DOHH2 (cell line): ENCODE measurements at regions not wholly inside any gene's neighbourhood (a gene's known extent, or its start where the extent isn't known, plus 50 kb on each side); places are given as distances from the start of the nearest gene placed in this dataset.

ENCODE experiments used
- H3F3A ChIP-seq: fragments of 200-600 bp; sonication (generic), shearing (Covaris generic); 2 replicates; pipeline ENCODE4 v1.6.0; 2016; ENCODE audit warnings: antibody characterized with exemption, mild to moderate bottlenecking; ENCODE audit not compliant: control insufficient read depth, insufficient read depth
- H3K27ac ChIP-seq: fragments of 200-600 bp; sonication (generic); 2 replicates; pipeline ENCODE4 v1.5.1; 2014; ENCODE audit warnings: low read depth, mild to moderate bottlenecking, low read length, moderate library complexity
- H3K27me3 ChIP-seq: fragments of 200-600 bp; sonication (generic); 2 replicates; pipeline ENCODE4 v1.6.1; 2014; ENCODE audit warnings: mild to moderate bottlenecking, low read length, mixed read lengths; ENCODE audit not compliant: control insufficient read depth
- H3K36me3 ChIP-seq: fragments of 200-600 bp; sonication (generic); 2 replicates; pipeline ENCODE4 v1.6.1; 2014; ENCODE audit warnings: mild to moderate bottlenecking, low read length, moderate library complexity, mixed read lengths; ENCODE audit not compliant: control insufficient read depth
- H3K4me1 ChIP-seq: fragments of 200-600 bp; sonication (generic); 2 replicates; pipeline ENCODE4 v1.6.1; 2014; ENCODE audit warnings: mild to moderate bottlenecking, low read length, mixed read lengths; ENCODE audit not compliant: control insufficient read depth
- H3K4me2 ChIP-seq: fragments of 200-600 bp; sonication (generic); 2 replicates; pipeline ENCODE4 v1.6.0; 2014; ENCODE audit warnings: mild to moderate bottlenecking, low read length, moderate library complexity
- H3K4me3 ChIP-seq: fragments of 200-600 bp; sonication (generic); 2 replicates; pipeline ENCODE4 v1.5.1; 2014; ENCODE audit warnings: mild to moderate bottlenecking, low read length, mixed read lengths
- H3K79me2 ChIP-seq: fragments of 200-600 bp; sonication (generic); 2 replicates; pipeline ENCODE4 v1.6.1; 2014; ENCODE audit warnings: mild to moderate bottlenecking, low read length, mixed read lengths; ENCODE audit not compliant: control insufficient read depth
- H3K9me2 ChIP-seq: fragments of 200-600 bp; sonication (generic); replicated peaks from 2 replicates; pipeline ENCODE4 v1.6.1; 2014; ENCODE audit warnings: mild to moderate bottlenecking, low read length, mixed read lengths; ENCODE audit not compliant: control insufficient read depth
- H3K9me3 ChIP-seq: fragments of 200-600 bp; sonication (generic); 2 replicates; pipeline ENCODE4 v1.6.1; 2014; ENCODE audit warnings: antibody characterized with exemption, low read length, mixed read lengths; ENCODE audit not compliant: control insufficient read depth, insufficient read depth
- H4K20me1 ChIP-seq: fragments of 200-600 bp; sonication (generic); 2 replicates; pipeline ENCODE4 v1.6.0; 2014; ENCODE audit warnings: low read depth, mild to moderate bottlenecking, antibody characterized with exemption, low read length, moderate library complexity; ENCODE audit not compliant: control insufficient read depth, insufficient read depth
- EZH2phosphoT487 ChIP-seq: fragments of 200-600 bp; sonication (generic); IDR thresholded peaks from 2 replicates; pipeline ENCODE4 v1.6.1; 2017; ENCODE audit warnings: borderline replicate concordance, mild to moderate bottlenecking, antibody characterized with exemption, low read length, moderate library complexity, mixed read lengths
- TF ChIP-seq, protein P1 (sequence below): fragments of 200-600 bp; sonication (generic); IDR thresholded peaks from one replicate; pipeline ENCODE4 v1.5.1; 2014; ENCODE audit warnings: antibody characterized with exemption, mild to moderate bottlenecking, low read depth, low read length; ENCODE audit not compliant: poor library complexity, severe bottlenecking

DNA sequence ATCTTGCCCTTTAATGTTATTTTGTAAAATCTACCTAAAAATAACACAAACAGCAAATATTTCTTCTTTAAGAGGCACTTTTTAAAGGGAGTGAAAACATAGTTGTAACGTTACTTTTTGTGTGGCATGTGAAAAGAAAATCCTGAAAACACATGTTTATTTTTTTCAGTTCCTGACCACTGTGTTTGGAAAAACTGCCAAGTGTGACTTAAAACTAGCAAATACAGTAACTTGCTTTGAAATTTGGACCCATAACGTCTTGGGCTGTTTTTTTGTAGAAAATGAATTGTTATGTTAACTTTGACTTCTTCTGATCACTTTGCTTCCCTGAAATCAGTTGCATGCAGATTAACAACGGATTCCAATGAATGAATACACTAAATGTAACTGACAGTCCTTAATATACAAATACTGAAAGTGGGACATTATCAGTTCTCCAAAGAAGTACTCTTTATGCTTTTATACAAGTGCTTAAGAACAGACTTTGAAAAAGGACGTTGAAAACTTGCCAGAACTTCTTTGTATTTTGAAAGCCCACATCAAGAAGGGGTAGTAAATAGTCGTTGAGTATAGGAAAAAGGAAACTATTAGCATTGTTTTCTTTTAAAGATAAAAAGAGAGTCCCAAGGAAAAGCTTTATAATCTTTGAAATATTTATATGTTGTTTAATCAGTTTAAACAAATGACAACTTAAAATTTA lies 96.1 kb upstream of the ZEB2 start:
- Histone ChIP-seq H3F3A (no peaks in the 10 kb centered on the region), H3K27me3 (no peaks in the 10 kb centered on the region), H3K4me1 (no peaks in the 10 kb centered on the region), H3K27ac (no peak overlapping the region), H3K4me2 (no peak overlapping the region), H3K9me3 (peaks cover 10% of the 10 kb centered on the region; the same call in 1 of the 2 replicates), H3K79me2 (no peaks in the 10 kb centered on the region), H4K20me1 (no peaks in the 10 kb centered on the region), H3K9me2 (no peaks in the 10 kb centered on the region), H3K36me3 (no peaks in the 10 kb centered on the region), H3K4me3 (no peak overlapping the region)
- TF ChIP-seq, protein P1, sequence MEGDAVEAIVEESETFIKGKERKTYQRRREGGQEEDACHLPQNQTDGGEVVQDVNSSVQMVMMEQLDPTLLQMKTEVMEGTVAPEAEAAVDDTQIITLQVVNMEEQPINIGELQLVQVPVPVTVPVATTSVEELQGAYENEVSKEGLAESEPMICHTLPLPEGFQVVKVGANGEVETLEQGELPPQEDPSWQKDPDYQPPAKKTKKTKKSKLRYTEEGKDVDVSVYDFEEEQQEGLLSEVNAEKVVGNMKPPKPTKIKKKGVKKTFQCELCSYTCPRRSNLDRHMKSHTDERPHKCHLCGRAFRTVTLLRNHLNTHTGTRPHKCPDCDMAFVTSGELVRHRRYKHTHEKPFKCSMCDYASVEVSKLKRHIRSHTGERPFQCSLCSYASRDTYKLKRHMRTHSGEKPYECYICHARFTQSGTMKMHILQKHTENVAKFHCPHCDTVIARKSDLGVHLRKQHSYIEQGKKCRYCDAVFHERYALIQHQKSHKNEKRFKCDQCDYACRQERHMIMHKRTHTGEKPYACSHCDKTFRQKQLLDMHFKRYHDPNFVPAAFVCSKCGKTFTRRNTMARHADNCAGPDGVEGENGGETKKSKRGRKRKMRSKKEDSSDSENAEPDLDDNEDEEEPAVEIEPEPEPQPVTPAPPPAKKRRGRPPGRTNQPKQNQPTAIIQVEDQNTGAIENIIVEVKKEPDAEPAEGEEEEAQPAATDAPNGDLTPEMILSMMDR: no peak
- TF ChIP-seq EZH2phosphoT487: no peak

- Histone ChIP-seq H3F3A (no peaks in the 10 kb centered on the region), H3K36me3 (no peaks in the 10 kb centered on the region), H3K9me2 (no peaks in the 10 kb centered on the region), H3K27ac (no peak overlapping the region), H3K4me2 (no peak overlapping the region), H3K4me1 (peaks cover 36% of the 10 kb centered on the region), H3K27me3 (no peaks in the 10 kb centered on the region), H3K79me2 (no peaks in the 10 kb centered on the region), H3K4me3 (no peak overlapping the region), H4K20me1 (no peaks in the 10 kb centered on the region), H3K9me3 (no peaks in the 10 kb centered on the region)
- TF ChIP-seq, protein P1: no peak
- no peak for TF ChIP-seq EZH2phosphoT487
These were observed 88.1 kb upstream of the ZEB2 start for GRCh38 chr2:144607891-144608521.

DNA sequence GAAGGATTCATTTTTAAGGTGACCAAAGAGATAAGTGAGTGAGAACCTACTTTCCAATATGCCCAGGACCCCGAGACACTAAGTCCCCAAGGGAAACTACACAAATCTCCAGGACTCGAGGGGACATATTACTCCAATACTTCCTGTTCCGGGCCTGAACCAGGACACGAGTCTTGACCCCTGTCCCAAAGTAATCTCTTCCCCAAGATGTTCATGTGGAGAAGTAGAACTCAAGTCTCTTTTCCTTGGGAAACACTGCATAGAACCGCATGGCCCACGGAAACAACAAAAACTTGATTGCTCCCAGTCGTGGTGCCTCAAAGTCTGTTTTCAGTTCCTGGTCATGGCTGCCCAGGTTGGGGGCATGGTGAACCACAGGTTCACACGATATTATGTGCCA lies 87.2 kb upstream of the ZEB2 start:
- Histone ChIP-seq H3F3A (no peaks in the 10 kb centered on the region), H3K79me2 (no peaks in the 10 kb centered on the region), H3K27me3 (no peaks in the 10 kb centered on the region), H3K4me3 (no peak overlapping the region), H3K9me2 (no peaks in the 10 kb centered on the region), H3K4me2 (no peak overlapping the region), H4K20me1 (no peaks in the 10 kb centered on the region), H3K27ac (no peak overlapping the region), H3K9me3 (no peaks in the 10 kb centered on the region), H3K4me1 (peaks cover 36% of the 10 kb centered on the region), H3K36me3 (no peaks in the 10 kb centered on the region)
- no peak for TF ChIP-seq EZH2phosphoT487
- TF ChIP-seq, protein P1: no peak
